ENCODE measurements at regions not wholly inside any gene's neighbourhood (a gene's known extent, or its start where the extent isn't known, plus 50 kb on each side); places are given as distances from the start of the nearest gene placed in this dataset.

DNA sequence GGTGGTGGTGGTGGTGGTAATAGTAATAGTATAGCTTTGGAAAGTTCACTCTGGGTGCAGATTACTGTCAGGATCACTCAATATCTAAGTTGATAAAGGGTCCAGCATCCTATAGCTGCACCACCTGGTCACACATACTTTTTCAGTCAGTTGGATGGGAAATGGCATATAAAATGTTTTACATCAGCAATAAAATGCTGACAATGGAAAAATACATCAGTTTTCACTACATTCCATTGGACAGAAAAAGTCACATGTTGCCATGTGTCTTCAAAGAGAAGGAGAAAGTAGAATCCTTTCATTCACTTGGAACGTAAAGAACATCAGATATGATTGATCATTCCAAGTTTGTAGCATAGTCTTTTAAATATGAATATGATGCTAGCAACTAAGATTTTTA is 481.4 kb downstream of the SLITRK6 start:
- TF ChIP-seq CTCF (IDR thresholded peaks at IDR 0.05; ENCODE audit: borderline replicate concordance, control extremely low read depth, extremely low read depth, insufficient read depth, missing control alignments): no peak
- no peak for DNase-seq (ENCODE audit: low spot score)
- in situ Hi-C loops (cut with MboI; ENCODE audit: low sequenced_read_pairs, unreplicated experiment): no loop called here

GRCh38 chr13:85316506-85317025 is 482.7 kb downstream of the SLITRK6 start:
- TF ChIP-seq CTCF (IDR thresholded peaks at IDR 0.05; ENCODE audit: borderline replicate concordance, control extremely low read depth, extremely low read depth, insufficient read depth, missing control alignments): no peak
- in situ Hi-C loops (cut with MboI; ENCODE audit: low sequenced_read_pairs, unreplicated experiment): no loop called here
- no peak for DNase-seq (ENCODE audit: low spot score)

DNA sequence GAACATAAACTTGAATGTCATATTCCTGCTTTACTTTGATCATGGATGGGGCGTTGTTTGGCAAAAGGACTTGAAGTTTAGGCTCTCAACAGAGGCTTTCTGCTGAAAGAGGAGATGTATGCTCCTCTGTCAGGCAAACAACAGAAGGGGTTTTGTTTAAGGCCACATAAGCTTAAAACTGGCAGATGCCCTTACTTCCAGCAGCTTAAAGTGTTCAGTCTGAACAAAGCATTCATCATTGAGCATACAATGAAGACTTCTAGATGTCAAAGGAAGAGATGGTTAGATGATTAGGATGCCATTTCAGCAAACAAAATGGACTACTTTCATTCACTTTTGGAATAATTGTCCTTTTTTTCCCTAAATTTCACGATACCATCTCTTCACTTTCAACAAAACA is 484.5 kb downstream of the SLITRK6 start:
- DNase-seq (ENCODE audit: low spot score): no peak
- no peak for TF ChIP-seq CTCF (IDR thresholded peaks at IDR 0.05; ENCODE audit: borderline replicate concordance, control extremely low read depth, extremely low read depth, insufficient read depth, missing control alignments)
- in situ Hi-C loops (cut with MboI; ENCODE audit: low sequenced_read_pairs, unreplicated experiment): no loop called here

DNA sequence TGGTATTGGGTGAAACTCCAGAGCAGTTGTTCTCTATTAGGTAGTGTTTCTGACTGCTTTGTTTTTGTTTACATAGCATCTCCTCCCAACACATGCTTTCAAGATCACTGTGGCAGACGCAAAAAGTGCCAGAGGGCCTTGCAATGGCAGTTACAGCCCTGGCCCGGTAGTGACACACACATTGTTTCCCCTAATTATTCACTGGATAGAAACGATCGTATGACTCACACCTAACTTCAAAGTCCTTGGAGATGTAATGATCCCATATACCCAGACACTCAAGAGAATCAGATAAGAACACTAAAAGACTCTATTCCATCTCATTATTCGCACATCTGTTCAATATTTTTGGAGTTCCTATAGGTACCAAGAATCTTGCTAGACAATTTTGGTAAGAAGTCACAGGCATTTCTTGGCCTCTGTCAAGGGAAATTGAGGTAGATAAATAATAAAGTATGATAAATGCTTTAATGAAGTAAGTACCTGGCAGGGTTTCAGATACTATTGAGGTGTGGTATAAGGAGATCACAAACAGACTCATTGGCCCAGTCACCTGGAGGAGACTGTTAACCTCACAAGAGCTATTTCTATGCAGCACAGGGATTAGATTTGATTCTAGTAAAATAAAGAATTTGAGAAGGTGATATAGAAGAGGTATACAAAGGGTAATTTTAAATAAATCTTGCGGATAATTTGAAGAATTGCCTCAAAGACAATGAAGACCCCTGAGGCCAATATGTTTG is 485.3 kb downstream of the SLITRK6 start:
- TF ChIP-seq CTCF (IDR thresholded peaks at IDR 0.05; ENCODE audit: borderline replicate concordance, control extremely low read depth, extremely low read depth, insufficient read depth, missing control alignments): no peak
- DNase-seq (ENCODE audit: low spot score): no peak
- in situ Hi-C loops (cut with MboI; ENCODE audit: low sequenced_read_pairs, unreplicated experiment): no loop called here

DNA sequence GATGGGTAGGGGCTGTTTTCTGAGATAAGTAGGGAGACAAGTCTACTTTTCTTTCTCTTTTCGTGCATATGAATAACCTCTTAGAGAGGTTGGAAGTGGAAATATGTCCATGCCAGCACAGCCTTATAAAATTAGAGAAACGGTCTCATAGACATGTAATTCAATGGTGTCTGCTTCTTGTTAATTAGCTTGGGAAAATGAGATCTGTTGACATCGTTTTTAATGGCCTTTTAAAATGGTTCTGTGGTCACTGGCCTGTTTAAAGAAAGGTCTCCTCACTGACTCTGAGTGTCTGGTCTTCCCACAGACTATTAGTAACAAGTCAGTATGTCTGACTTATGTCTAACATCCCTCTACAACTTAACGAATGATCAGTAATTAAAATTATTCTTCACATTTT is 487.1 kb downstream of the SLITRK6 start:
- DNase-seq (ENCODE audit: low spot score): no peak
- TF ChIP-seq CTCF (IDR thresholded peaks at IDR 0.05; ENCODE audit: borderline replicate concordance, control extremely low read depth, extremely low read depth, insufficient read depth, missing control alignments): no peak
- in situ Hi-C loops (cut with MboI; ENCODE audit: low sequenced_read_pairs, unreplicated experiment): no loop called here

- in situ Hi-C loops (cut with MboI; ENCODE audit: low sequenced_read_pairs, unreplicated experiment): no loop called here
- no peak for TF ChIP-seq CTCF (IDR thresholded peaks at IDR 0.05; ENCODE audit: borderline replicate concordance, control extremely low read depth, extremely low read depth, insufficient read depth, missing control alignments)
- no peak for DNase-seq (ENCODE audit: low spot score)
Observed at GRCh38 chr13:85303630-85304029, 495.6 kb downstream of the SLITRK6 start.

Data from GM13976 (cell line).